Left lobe of liver (tissue), 2 donors: ENCODE measurements at regions not wholly inside any gene's neighbourhood (a gene's known extent, or its start where the extent isn't known, plus 50 kb on each side); places are given as distances from the start of the nearest gene placed in this dataset.
"Not testable (repeated sequence)": the region's sequence is repeated elsewhere in the genome, so short reads cannot be mapped to it uniquely, and the experiment has no call there.

ENCODE experiments used
- ATAC-seq: fragments of 200-7000 bp; cut with Tn5 transposase; one replicate; pipeline ENCODE4 v1.9.1; 2020; ENCODE audit warnings: mild to moderate bottlenecking, moderate library complexity
- DNase-seq: peaks from one replicate; pipeline ENCODE4 v3.0.0-alpha.2; 2020; ENCODE audit warnings: low spot score
- donor health status: DM: no; HTN: no; CAD: no; lungs with moderate emphysema.
- donor health status: DM: no; HTN: yes; CAD: no.

- DNase-seq = no peak
Observed at GRCh38 chr5:71817891-71818290, 98.8 kb downstream of the CARTPT start.

GRCh38 chr5:71821029-71821428, 102.0 kb downstream of the CARTPT start:
- ATAC-seq (no peak), DNase-seq (no peak)

More at GRCh38 chr5:71817891-71818290, 98.8 kb downstream of the CARTPT start:
- ATAC-seq = no peak

DNA sequence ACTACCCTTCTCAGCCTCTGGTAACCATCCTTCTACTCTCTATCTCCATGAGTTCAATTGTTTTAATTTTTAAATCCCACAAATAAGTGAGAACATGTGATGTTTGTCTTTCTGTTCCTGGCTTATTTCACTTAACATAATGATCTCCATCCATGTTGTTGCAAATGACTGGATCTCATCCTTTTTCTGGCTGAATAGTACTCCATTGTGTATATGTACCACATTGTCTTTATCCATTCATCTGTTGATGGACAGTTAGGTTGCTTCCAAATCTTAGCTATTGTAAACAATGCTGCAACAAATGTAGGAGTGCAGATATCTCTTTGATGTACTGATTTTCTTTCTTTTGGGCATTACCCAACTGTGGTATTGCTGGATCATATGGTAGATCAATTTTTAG, 103.0 kb downstream of the CARTPT start:
- DNase-seq, ATAC-seq: not testable (repeated sequence)

- DNase-seq = no peak
- ATAC-seq = no peak
Observed at GRCh38 chr5:71825992-71826391, 106.9 kb downstream of the CARTPT start.

DNA sequence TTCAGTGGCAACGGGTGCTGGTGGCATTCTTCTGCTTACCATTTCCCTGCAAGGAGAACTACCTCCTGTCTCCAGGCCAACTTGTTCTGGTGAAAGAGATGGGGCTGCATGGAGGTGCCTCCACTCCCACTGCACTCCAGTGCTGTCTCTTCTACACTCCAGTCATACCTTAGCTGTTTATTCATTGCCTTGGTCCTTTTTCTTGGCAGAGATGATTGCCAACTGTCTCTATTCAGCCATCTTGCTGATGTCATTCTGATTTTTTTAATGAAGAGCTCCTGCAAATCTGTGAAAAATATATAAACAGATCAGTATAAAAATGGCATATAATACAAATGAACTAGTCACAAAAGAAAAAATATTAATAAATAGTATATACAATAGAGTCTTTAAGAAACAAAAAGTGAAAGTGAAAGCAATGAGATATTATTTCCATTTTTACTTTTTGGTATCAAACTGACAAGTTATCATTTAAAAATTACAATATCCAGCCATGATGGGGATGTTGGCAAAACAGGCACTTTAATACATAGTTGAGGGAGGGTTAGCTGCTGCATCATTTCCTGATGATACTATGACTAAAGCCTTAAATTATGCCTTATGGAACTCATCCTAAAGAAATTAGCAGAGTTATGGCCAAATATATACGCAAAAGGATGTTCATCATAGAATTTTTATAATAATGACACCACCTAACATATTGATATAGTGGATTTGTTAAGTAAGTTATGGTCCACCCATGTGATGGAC, 109.4 kb downstream of the CARTPT start:
- no peak for DNase-seq
- ATAC-seq = no peak

DNA sequence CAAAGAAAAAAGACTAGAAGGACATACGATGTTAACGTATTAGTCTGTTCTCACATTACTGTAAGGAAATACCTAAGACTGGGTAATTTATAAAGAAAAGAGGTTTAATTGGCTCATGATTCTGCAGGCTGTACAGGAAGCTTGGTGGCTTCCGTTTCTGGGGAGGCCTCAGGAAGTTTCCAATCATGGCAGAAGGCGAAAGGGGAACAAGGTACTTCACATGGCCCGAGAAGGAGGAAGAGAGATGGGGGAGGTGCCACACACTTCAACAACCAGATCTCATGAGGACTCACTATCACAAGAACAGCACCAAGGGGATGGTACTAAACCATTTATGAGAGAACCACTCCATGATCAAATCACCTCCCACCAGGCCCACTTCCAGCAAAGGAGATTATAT, 110.1 kb downstream of the CARTPT start:
- no peak for ATAC-seq

DNA sequence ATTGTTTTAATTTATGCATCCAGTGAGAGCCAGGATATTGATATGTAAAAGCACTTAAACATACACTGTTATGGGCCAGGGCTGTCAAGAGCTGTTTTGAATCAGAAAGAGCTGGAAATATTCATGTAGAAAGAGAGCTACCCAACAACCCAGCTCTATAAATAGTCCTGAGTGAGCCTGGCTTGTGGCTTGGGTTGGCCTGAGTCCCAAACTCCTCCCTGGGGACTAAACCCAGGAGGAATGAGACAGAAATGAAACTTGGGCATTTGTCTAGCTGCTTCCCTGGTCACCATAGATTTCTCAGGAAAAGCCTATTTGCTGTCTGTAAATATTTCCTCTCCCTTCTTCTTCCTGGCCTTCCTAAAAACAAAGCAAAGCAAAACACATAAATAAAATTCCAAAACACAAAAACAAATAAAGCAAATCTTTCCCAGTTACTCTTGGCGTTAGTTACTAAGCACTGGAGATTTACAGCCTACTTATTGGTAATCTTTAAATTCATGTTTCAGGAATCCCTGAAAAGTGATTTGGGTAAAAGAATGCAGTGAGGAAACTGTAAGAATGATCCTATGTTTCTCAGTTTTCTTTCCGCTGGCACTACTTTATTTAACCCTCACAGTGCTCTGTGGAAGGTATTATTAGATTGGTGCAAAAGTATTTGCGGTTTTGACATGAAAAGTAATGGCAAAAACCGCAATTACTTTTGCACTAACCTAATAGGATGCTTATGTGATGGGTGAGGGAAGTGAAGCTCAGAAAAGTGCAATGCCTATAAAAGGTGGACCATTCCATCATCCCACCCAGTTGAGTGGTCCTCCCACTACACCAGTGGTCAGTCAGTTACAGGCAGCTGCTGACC, 111.8 kb downstream of the CARTPT start:
- no peak for DNase-seq
- ATAC-seq = peak; percentile 75

More for the DNA sequence above, 110.1 kb downstream of the CARTPT start:
- no peak for DNase-seq

GRCh38 chr5:71832812-71833715, 114.0 kb downstream of the CARTPT start:
- DNase-seq = no peak
- no peak for ATAC-seq

DNA sequence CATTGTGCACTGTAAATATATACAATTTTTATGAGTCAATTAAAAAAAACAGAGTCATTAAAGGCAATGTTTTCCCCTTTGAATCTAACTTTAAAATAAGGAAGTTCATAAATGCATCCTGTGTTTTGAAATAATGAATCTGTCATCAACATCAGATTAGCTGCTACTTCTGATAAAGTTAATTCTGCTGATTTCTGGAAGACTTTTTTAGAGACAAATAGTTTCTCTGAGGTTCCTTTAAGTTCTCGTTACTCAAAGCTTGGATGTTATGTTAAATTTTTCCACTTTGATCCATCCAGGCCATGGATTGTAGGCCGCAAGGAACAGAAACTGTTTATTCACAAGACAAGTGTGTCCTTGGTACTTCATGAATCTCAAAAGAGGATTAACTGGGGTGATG, 115.5 kb downstream of the CARTPT start:
- DNase-seq = no peak
- no peak for ATAC-seq

DNA sequence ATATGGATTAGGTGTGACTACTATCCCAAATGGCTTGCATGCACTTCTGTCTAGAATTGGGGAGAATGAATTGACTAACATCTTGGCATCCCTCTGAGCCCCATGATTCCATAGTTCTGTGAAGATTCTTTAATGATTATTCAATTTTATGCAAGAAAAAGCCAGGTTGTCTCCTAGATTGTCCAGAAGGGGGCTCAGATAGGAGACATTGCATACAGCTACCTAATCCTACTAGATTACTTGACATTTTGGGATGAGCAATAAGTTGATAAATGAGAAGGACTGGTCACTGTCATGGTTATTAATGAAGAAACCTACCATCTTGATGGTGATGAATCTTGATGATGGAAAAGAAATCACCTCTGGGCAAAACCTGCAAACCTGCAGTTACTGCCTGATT, 117.0 kb downstream of the CARTPT start:
- ATAC-seq (no peak), DNase-seq (no peak)

DNA sequence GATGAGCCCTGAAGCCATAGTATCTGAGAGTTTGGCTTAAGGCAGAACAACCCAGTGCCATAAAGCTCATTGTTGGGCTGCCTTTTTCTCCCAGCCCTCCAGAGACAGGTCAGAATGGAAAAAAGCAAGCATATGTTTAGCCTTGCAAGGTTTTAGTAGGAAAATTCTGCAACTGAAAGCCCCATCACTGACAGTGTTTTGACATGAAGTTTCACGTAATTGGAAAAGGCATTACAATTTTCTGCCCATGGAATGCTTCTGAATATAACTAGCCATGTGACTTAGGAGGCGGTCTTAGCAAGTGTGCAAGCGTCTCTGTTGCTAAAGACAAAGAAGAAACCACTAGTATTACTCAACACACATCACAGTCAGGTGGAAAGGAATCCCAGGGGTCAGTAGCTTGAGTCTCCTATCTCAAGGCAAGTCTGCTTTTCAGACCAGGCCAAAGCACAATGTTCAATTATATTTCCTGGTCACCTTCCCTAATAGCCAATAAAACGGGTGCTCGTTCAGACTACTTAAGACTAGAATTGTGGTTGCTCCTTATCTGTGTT, 117.6 kb downstream of the CARTPT start:
- ATAC-seq = no peak
- no peak for DNase-seq

GRCh38 chr5:71838286-71838685, 119.2 kb downstream of the CARTPT start:
- no peak for ATAC-seq
- DNase-seq = no peak

DNA sequence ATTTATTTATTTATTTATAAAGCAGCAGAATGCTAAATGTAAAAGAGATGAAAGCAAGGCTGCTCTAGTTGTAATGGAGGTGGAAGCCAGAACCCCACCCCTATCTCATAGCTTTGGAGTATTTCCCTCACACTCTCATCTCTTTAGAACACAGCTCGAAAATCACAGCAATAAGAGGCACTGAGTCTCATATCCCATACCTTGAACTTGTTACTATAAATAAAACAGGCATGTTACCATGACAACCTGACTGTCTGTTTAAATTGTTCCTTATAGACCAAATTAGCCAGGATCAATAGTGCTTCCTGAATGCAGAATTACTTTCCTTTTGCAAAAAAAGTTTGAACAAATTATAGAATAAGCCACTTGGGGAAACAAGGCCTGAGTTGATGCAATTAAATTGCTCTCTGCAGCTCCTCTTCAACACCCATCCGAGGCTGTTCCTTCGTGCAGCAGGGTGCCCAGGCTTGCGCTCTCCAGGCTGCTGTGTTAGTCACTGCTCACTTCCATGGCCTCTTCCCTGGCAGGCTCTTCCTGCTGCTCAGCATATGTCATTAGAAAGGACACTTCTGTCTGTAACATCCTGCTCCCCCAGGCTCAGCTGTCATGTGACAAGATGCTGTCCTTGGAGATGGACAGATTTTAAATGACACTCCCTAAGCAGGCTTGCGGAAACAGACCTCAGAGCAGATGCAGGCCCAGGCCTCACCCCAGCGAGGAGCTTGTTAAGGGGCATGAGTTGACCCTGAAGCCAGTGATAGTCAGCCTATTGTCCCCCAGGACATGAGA, 120.2 kb downstream of the CARTPT start:
- no peak for ATAC-seq
- DNase-seq = no peak

DNA sequence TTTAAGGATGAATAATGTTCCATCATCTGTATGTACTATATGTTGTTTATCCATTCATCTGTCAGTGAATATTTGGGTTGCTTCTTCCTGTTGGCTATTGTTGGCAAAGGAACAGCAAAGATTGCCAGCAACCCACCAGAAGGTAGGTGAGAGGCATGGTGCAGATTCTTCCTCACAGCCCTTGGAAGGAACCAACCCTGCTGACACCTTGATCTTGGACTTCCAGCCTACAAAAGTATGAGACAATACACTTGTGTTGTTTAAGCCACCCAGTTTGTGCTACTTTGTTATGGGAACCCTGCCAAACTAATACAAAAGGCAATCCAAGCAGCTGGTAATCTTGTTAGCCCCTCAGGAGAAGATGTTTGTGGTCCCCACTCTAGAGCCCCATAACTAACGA, 122.0 kb downstream of the CARTPT start:
- ATAC-seq = no peak
- no peak for DNase-seq

DNA sequence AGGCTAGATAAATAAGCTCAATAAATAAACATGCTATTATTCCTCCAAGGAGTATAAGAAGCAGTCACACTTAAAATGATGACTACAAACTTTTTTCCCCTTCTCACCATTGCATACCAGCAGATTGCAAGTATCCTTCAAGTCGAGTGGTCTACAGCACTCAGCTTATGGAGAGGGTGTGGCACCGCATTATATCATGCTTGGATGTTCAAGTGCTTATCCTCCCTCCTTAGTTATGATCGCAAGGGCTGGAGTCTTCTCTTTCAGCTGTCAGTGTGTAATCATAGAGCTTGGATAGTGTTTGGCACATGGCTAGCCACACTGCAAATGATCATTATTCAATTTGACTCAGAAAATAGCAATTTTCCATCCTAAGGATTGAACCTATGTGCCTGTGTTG, 124.0 kb downstream of the CARTPT start:
- DNase-seq (no peak), ATAC-seq (no peak)

DNA sequence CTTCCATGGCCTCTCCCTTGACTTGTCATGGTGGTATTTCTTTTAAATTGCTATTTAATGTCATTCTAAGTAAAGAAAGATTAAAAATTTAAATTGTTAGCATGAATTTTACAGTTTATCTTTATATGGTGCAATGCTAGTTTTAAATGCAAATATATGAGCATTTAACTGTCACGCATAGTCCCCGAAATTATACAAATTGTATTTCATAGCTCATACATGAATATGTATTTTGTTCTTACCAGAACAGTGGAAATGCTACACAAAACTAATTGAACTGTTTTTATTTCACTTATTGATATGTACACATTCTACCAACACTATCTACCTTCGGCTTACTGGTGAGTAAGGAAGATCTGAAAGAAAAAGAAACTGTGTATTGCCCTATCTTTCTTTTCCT, 125.8 kb downstream of the CARTPT start:
- no peak for DNase-seq
- ATAC-seq = no peak

DNA sequence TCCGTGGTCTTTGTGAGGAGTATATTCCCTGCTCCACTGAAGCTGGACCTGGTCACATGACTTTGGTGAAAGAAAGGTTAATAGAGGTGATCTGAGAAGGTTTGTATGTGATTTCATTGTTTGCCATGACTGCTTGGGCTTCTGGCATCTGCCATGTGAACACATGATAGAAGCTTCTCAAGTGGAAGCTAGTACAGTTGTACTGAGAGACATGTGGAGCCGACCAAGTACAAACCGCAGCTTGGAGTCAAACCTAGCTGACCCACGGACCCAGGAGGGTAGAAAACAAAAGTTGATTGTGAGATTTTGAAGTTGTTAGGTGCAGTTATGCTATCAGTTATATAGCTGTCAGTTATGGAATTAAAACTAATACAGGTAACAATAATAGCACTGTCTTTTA, 140.4 kb downstream of the CARTPT start:
- ATAC-seq (no peak), DNase-seq (no peak)

DNA sequence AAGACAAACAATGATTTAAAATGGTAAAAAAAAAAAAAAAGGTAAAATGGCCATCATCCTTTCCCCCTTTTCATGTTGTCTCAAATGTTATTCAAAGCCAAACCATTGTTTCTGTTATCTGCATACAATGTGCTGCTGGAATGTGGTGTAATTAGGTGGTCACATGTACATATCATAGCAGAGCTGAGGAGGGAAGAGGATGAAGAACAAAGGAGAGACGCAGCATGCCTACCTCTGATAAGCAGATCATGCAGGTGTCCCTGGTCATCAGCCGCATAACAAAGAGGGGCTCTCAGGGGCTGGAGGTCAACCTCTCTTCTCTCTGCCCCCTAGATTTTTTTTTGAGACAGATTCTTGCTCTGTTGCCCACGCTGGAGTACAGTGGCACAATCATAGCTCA, 141.0 kb downstream of the CARTPT start:
- DNase-seq = no peak
- ATAC-seq = no peak

- ATAC-seq (no peak), DNase-seq (no peak)
Observed at GRCh38 chr5:71861682-71862081, 142.6 kb downstream of the CARTPT start.

DNA sequence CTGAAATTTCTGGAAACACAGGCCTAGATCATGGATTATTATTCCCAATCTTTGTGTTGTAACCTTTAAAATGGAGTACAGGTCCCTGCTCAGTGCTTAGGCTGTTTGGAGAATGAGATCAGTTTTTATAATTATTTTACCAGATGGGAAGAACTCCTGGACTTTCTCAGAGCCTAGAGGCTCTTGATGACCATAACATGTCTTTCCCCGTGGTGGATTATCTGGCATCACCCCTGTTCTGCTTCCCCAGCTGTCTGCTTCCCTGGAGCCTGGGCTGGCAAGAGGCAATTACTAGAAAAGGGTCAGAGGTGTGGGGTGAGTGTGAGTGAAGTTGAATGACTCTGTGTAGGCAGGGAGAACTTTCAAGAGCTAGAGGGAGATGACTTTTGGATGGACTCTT, 143.0 kb downstream of the CARTPT start:
- DNase-seq = no peak
- no peak for ATAC-seq
